ENCODE measurements at regions not wholly inside any gene's neighbourhood (a gene's known extent, or its start where the extent isn't known, plus 50 kb on each side); places are given as distances from the start of the nearest gene placed in this dataset.

DNA sequence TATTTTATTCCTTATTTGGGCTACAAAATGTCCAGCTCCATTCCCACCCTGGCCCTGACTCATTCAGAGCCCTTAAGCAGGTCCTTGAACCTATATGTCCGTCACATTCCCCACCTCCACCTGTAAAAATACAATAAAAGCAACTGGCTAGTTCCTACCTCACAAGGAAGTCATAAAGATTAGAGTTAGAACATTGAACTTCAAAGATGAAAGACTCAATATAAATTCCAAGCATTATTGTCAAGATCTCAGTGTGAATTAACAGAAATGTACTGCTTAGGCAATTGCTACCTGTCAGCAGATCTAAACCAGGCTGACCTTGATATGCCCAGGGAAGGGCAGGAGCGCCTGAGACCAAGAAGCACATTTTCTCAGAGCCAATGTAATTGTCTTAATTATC is 221.8 kb downstream of the ENC1 start:
- TF ChIP-seq, protein P1, sequence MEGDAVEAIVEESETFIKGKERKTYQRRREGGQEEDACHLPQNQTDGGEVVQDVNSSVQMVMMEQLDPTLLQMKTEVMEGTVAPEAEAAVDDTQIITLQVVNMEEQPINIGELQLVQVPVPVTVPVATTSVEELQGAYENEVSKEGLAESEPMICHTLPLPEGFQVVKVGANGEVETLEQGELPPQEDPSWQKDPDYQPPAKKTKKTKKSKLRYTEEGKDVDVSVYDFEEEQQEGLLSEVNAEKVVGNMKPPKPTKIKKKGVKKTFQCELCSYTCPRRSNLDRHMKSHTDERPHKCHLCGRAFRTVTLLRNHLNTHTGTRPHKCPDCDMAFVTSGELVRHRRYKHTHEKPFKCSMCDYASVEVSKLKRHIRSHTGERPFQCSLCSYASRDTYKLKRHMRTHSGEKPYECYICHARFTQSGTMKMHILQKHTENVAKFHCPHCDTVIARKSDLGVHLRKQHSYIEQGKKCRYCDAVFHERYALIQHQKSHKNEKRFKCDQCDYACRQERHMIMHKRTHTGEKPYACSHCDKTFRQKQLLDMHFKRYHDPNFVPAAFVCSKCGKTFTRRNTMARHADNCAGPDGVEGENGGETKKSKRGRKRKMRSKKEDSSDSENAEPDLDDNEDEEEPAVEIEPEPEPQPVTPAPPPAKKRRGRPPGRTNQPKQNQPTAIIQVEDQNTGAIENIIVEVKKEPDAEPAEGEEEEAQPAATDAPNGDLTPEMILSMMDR (IDR thresholded peaks at IDR 0.05), result no peak

DNA sequence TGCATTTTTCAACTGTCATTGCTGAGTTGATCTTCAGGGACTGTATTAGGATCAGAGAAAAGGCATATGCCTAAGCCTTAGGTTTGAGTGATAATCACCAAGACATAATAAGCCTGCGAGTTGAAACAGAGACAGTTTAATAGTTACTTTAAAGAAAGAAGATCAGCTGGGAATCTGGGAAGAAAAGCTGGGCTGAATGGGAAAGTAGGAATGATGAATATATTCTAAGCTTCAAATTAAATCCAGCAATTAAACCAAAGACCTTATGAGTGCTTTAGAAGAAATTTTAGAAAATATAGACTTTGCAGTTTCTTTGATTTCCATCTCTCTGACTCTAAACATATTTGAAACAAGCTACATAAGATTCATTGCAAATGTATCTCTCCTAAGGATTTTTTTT is 222.3 kb downstream of the ENC1 start:
- no peaks in the 10 kb centered on the region for H3K36me3 ChIP-seq
- peaks cover 14 to 23% of the 10 kb centered on the region in 2 experiments for H3K4me1 ChIP-seq (ENCODE audit: control insufficient read depth in 1 of 2, insufficient read depth in 1 of 2, low read depth in 1 of 2, low read length in 1 of 2)
- no peak overlapping the region for H3K27ac ChIP-seq
- no peaks in the 10 kb centered on the region for H3K9me3 ChIP-seq
- no peak overlapping the region for H3K4me3 ChIP-seq (ENCODE audit: low read depth in 1 of 2, low read length in 1 of 2)
- H3K27me3 ChIP-seq, result no peaks in the 10 kb centered on the region
- TF ChIP-seq, protein P1 (IDR thresholded peaks at IDR 0.05), result no peak

More for the DNA sequence above, 221.8 kb downstream of the ENC1 start:
- Histone ChIP-seq H3K27ac (no peak overlapping the region), H3K36me3 (no peaks in the 10 kb centered on the region), H3K4me3 (ENCODE audit: low read depth in 1 of 2, low read length in 1 of 2) (no peak overlapping the region), H3K4me1 (ENCODE audit: control insufficient read depth in 1 of 2, insufficient read depth in 1 of 2, low read depth in 1 of 2, low read length in 1 of 2) (peaks cover 18 to 27% of the 10 kb centered on the region in 2 experiments), H3K9me3 (no peaks in the 10 kb centered on the region), H3K27me3 (no peaks in the 10 kb centered on the region)

DNA sequence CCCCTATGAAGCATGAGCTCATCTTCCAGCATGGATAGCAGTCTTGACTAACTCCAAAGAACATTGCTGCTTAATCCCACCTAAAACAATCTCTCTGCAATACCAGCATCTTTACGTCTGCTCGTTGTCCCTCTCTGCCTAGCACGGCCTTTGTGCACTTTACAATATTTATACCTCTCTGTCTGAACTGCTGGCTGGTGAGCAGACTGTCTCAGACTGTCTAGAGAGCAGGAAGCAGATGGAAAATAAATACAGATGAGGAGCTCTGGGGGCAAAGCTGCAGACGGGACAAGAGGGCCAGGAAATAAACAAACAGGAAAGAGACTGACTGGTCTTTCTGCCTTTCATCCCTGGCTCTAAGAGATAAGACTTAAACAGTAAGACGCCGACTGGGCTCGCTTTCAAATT is 224.8 kb downstream of the ENC1 start:
- no peaks in the 10 kb centered on the region for H3K4me1 ChIP-seq (ENCODE audit: control insufficient read depth in 1 of 2, insufficient read depth in 1 of 2, low read depth in 1 of 2, low read length in 1 of 2)
- no peak overlapping the region for H3K27ac ChIP-seq
- H3K36me3 ChIP-seq, result no peaks in the 10 kb centered on the region
- H3K9me3 ChIP-seq, result no peaks in the 10 kb centered on the region
- H3K27me3 ChIP-seq, result no peaks in the 10 kb centered on the region
- H3K4me3 ChIP-seq (ENCODE audit: low read depth in 1 of 2, low read length in 1 of 2), result no peak overlapping the region
- TF ChIP-seq, protein P1 (IDR thresholded peaks at IDR 0.05), result no peak

DNA sequence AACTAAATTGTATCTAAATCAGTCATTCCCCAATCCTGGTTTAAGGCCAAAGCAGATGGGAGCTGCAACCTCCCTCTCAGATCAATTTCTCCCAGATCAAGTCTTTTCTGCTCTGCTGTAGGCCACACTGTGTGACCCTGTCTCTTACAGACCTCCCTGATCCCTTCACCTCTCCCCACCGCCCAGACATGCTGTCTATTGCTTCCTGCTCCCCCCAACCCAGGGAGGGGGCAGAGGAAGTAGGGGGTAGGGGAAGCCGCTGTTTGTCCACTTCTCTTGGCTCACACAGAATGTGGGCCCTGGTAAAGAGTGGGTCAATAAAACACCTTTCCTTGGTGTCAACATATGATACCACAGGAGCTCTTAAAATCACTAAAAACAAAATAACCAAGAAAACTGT is 226.3 kb downstream of the ENC1 start:
- Histone ChIP-seq H3K9me3 (no peaks in the 10 kb centered on the region), H3K4me1 (ENCODE audit: control insufficient read depth in 1 of 2, insufficient read depth in 1 of 2, low read depth in 1 of 2, low read length in 1 of 2) (no peaks in the 10 kb centered on the region), H3K36me3 (no peaks in the 10 kb centered on the region), H3K27ac (no peak overlapping the region), H3K4me3 (ENCODE audit: low read depth in 1 of 2, low read length in 1 of 2) (no peak overlapping the region), H3K27me3 (no peaks in the 10 kb centered on the region)
- TF ChIP-seq, protein P1 (IDR thresholded peaks at IDR 0.05), result no peak

DNA sequence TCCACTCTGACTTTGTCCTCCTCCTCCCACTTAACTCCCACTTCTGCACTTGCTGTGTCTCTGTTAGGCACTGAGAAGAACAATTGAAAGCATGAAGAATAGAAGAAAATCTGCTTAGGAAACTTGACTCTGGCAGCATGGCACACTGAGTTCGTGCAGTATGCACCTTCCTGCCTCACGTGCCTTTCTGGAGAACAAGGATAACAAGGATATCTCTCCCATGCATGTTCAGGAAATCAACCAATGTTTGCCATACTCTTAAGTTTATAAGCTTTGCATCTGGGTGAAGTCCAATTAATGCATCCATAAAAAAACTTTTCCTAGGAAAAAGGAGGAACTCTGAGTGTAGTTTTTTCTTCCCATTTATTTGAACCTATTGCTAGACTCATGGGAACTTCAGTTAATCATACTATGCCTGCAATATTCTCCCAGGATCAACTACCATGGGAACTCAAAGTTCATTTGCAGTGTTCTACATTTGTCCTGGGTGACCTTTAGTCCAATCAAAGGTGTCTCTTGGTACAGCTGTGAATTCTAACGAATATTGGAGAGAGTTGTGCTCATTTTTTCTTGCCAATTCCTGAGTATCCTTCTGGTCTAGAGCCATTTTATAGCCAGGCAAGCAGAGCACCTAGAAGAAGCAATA is 227.0 kb downstream of the ENC1 start:
- H3K4me1 ChIP-seq (ENCODE audit: control insufficient read depth in 1 of 2, insufficient read depth in 1 of 2, low read depth in 1 of 2, low read length in 1 of 2), result no peaks in the 10 kb centered on the region
- no peaks in the 10 kb centered on the region for H3K9me3 ChIP-seq
- H3K27me3 ChIP-seq, result no peaks in the 10 kb centered on the region
- no peak overlapping the region for H3K4me3 ChIP-seq (ENCODE audit: low read depth in 1 of 2, low read length in 1 of 2)
- H3K27ac ChIP-seq, result no peak overlapping the region
- H3K36me3 ChIP-seq, result no peaks in the 10 kb centered on the region
- TF ChIP-seq, protein P1 (IDR thresholded peaks at IDR 0.05), result no peak

Measured in neutrophil (primary cell).